HG02970 (cell line): ENCODE measurements at regions not wholly inside any gene's neighbourhood (a gene's known extent, or its start where the extent isn't known, plus 50 kb on each side); places are given as distances from the start of the nearest gene placed in this dataset.

Experiments
- ATAC-seq: cut with Tn5 transposase; IDR thresholded peaks from one replicate; pipeline ENCODE4 v1.9.1; 2021; ENCODE audit warnings: mild to moderate bottlenecking, moderate library complexity, moderate number of reproducible peaks; ENCODE audit not compliant: unreplicated experiment, low FRiP score

DNA sequence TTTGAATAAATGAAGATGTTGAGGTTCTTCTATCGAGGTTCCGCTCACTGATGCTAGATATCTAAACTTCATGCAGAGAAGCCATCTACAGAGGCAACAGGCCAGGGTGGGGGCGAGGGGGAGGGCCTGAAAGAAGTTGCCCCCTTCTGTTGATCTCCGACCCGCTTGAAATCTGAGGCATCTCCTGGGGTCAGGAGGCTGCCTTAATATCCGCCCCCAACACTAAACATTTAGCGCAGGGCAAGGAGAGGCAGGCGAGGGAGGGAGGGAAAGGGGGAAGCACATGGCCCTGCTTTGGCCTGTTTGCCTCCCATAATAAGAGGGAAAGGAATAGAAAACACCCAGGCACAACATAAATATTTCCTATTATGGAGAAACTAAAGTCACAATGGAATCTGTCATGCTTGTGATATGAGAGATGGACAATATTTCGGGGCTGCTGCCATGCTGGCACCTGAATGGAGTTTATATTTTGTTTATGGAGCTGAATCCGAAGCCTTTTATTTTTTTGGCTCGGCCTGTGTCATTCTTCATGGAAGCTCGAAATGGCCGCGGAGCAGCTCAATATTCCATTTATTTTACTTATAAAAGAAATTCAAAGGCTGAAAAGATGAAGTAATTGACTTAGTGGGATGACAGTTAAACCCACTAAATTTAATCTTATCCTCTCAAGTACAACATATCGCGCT, 221.1 kb downstream of the INSIG2 start:
- no peak for ATAC-seq

DNA sequence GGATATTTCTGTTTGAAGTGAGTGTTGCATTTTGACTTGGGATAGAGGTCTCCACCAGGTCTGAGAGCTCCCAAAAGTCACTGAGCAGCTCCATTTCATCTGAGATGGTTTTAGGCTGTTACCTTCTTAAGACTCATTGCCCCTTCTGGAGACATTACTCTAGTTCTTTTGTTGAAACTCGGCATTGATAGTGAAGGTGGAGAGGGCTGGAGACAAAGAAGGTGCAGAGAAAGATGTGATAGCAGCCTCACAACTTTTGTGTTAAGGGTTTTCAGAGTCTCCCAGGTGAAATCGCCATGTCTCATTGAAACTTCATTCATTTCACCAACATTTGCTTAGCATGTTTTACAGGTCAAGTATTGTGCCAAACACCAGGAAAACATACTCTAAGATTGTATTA, 219.6 kb downstream of the INSIG2 start:
- no peak for ATAC-seq

DNA sequence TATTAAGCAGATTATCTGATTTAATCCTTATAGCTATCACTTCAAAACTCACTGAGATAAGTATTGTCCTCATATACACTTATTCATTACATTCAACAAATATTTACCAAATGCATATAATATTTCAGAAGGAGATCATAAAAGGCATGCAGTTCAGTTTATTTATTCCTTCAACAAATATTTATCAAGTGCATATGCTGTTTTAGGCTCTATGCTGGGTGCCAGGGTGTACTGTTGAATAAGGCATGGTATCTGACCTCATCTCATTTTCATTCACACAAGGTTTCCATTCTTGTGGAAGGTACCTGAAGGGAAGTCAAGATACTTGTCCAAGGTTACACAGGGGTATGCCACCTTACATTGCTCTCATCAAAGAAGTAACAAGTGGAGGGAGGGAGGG, 213.0 kb downstream of the INSIG2 start:
- ATAC-seq: no peak

DNA sequence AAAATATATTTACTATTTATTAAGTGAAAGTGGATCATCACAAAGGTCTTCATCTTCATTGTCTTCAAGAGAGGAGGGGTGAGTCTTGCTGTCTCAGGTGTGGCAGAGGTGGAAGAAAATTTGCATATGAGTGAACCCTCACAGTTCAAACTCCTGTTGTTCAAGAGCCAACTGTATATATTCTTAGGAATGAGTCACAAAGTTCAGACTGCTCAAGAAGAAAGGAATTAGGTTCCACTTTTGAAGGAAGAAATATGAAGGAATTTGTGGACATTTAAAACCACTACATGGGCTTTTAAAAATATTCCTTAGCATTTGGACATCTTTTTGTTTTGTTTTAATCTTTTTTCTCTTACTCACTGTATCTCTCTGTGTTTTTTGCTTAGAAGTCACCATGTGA, 212.6 kb downstream of the INSIG2 start:
- no peak for ATAC-seq

DNA sequence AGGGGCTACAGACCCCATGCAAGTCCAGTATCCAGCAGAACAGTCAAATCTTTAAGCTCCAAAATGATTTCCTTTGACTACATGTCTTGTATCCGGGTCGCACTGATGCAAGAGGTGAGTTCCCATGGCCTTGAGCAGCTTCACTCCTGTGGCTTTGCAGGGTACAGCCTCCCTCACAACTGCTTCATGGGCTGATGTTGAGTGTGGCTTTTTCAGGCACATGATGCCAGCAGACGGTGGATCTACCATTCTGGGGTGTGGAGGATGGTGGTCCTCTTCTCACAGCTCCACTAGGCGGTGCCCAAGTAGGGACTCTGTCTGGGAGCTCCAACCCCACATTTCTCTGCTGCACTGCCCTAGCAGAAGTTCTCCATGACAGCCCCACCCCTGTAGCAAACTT, 208.4 kb downstream of the INSIG2 start:
- no peak for ATAC-seq

DNA sequence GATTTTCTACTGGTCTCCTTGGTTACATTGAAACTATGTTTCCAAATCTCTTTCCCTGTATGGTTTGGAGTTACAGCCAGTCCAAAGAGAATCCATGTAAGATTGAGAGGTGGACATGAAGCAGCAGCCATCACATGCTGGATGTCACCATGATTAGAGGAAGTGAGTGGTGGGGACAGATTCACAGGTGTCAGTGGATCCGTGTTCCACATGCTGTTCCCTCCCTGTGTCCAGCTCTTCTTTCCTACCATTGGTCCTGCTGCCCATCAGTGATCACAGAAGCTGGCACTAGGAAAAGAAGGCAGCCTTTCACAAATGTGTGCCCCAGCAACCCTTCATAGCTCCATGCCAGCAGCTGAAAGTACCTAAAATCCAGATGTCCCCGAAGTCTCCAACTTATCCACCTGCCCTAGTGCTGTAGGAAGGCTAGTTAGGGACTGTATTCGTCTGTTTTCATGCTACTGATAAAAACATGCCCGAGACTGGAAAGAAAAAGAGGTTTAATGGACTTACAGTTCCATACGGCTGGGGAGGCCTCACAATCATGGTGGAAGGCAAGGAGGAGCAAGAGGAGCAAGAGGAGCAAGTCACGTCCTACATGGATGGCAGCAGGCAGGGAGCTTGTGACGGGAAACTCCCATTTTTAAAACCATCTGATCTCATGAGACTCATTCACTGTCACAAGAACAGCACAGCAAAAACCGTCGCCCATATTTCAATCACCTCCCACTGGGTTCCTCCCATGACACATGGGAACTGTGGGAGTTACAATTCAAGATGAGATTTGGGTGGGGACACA, 207.5 kb downstream of the INSIG2 start:
- ATAC-seq: no peak

DNA sequence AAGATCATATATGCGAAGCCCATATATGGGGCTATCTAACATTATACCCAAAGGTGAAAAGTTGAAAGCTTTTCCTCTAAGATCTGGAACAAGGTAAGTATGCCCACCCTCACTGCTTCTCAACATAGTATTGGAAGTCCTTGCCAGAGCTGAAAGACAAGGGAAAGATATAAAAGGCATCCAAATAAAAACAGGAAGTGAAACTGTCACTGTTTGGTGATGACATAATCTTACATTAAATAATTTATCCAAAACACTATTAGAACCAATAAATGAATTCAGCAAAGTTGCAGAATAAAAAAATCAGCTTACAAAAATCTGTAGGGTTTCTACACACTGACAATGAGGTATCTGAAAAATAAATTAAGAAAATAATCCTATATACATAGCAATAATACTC, 205.8 kb downstream of the INSIG2 start:
- ATAC-seq: no peak

DNA sequence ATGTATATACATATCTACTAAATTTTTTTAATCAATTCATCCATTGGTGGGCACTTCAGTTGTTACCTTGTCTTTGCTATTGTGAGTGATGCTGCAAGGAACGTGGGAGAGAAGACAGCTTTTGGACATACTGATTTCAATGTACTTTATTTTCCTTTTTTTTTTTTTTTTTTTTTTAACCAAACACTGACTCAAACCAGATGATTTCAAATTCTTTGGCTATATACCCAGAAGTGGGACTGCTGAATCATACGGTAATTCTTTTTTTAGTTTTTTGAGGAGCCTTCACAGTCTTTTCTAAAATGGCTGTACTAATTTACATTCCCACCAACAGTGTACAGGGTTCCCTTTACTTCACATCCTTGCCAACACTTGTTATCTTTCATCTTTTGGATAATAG, 204.7 kb downstream of the INSIG2 start:
- ATAC-seq: no peak

DNA sequence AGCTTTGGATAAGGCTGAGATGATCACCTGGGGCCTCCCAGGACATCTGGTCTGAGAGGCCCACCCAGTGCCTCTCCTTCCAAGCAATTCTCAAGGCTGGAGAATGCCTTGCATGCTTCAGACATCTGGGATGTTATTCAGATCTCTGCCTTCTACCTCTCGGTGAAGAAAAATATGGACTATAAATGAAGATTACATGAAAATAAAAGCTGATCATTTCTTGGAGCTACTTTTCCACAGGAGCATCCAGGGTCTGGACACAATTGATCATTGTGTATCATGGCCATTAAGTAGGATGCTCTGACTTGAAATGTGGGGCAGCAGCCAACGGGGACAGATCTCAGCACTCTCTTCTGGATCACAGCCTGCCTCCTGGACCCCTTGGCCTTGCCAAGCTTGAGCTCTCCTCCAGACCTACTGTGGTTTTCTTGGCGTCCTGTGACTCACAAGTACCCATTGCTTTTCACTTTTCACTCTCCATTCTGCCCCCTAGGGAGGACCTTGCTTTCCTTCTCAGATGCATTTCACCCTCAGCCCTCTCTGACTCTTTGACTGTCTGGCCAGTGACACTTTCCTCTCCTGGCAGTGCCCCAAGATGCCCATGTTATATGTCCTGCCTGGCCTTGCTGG, 203.1 kb downstream of the INSIG2 start:
- no peak for ATAC-seq

DNA sequence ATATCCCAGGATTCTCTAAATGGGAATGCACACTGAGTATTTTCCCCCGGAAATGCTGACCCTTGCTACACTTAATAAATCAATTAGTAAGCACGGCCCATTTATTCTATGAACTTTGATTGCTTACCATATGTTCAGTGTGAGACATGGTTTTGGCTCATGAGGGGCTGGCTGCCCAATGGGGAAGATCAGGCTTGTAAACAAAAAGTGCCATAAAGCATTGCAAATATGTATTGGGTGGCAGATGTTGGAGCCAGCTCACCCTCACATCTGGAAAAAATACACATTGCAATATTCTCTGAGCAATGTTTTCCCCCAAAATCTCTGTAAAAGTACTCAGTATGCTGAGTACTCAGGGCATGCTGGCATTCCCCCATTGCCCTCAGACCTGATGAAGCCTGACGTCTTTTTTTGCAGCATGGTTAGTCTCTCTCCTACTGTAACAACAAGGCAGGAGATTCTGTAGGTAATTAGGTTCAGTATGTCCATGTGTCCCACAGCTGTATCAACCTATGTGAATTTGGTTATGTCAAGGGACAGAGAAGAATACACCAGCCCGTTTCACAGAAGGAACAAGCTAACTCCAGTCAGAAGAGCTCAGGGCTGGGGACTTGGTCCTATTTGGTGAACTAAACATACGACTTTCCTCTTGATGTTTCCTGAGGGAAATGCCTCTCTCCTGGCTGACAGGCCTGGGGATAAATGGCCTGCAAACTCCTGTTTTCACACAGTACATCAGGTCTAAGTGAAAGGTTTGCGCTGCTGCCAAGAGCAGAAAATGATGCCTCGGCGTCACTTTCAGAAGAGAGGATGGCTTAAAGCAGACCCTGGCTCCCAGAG, 202.4 kb downstream of the INSIG2 start:
- ATAC-seq: no peak

DNA sequence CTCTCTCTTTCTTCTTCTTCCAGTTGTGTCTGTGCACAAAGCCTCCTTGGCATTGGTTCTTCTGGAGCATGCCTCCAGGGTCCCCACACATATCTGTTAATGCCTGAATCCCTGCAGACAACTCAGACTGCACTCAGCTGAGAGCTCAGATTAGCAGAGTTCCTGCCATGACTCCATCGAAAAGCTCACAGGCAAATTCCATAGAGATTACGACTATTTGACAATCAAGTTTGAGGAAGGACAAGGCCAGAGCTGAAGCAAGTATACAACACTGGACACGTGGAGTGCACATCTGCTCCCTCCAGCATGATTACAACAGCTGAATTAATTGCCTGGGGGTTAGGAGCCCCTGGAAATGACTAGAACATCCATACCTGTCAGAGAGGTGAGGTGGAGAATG, 190.7 kb downstream of the INSIG2 start:
- no peak for ATAC-seq

DNA sequence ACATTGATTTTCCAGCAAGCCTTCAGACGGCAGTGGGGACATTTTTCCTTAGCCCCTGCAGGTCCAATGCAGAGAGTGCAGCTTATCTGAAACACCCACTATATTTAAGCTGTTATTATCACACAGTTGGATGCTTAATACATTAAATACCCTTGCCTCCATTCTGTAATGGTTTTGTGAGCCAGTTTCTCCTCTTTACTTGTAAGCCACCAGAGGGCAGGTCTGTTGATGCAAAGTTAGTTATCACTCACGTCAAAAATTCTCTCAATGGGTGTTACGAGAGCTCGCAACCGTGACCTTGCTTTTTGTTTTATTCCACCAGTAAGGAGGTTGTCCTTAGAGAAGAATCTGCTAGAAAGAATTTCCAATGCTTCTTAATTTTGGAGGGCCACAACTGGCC, 189.8 kb downstream of the INSIG2 start:
- ATAC-seq: no peak

DNA sequence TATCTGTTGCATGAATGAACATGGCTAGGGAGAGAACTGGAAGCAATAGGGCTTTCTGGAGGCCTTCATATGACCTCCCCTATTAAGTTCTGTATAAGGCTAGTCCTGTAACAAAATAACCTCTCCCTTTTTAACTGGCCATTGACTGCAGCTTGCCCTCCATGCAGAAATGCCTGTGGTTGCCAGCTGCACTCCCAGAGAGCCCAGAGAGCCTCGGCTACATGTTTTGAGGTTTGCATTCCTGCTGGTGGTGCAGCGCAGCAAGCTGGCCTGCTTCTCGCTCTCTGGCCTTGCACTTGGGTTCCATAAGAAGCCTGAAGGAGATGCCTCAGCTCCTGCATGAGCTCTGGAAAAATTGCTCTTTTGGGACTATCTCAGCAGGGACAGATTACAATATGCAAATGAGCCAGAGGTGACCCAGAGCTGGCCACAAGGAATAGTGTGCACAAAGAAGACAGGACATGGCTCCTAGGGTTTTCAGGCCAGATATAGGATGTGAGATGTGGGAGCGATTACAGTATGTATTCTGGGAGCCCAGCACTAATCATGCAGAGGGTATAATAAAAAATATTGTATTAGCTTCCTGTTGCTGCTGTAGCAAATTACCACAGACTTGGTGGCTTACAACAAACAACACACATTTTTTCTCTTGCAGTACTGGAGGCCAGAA, 186.7 kb downstream of the INSIG2 start:
- no peak for ATAC-seq

DNA sequence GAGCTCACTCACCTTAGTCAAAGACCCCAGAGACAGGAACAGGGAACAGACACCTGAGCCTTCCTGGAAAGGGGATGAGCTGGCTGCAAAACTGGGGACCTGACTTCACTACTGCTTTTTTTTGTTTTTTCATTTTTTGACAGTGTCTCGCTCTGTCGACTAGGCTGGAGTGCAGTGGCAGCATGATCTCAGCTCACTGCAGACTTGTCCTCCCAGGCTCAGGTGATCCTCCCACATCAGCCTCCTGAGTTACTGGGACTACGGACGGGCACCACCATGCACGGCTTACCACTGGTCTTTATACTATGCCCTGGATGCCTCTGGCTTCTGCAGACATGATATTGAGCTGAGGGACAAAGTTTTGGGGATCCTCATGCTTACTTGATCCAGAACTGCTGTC, 184.1 kb downstream of the INSIG2 start:
- no peak for ATAC-seq

DNA sequence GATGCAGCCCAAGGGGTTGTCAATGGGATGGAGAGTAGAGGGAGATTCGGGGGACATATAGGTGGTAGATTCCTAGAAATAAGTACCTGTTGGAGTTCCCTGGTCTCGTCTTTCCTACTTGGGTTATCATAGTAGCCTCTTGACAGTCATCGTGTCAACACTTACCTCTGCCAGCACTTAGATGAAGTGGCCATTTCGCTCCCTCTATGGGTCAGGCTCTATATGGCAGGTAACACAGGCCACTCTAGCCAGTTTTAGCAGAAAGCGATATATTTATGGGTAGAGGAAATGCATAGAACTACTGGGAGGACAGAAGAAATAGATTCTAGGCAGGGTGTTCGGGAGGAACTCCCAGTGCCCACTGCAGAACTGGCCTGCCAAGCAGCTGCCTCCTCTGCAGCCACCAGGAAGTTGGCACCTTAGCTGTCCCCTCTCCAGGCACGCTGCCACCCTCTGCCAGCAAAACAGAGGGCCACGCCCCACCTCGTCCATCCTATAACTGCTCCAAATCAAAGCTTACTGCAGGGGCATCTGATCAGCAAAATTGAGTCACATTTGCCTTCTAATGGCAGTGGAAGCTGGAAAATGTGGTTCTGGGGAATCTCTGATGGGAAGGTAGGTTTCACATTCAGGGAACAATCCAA, 181.3 kb downstream of the INSIG2 start:
- no peak for ATAC-seq

DNA sequence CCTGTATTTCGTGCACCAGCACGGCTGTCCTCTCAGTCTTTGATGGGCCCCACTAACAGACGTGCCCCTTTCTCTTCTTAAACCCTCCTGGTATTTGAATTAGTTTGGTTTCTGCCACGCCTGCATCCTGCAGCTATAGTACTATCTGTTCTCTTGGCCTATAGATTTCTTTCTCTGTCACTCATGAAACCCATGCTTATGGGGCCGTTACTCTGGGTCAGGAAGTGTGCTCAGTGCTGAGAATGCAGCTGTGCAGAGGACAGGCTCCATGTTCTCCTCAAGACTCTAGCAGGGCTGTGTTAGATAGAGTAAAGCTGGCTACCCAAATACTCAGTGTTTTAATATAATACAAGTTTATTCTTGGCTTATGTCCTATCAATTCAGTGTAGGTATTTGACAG, 180.0 kb downstream of the INSIG2 start:
- ATAC-seq: no peak

DNA sequence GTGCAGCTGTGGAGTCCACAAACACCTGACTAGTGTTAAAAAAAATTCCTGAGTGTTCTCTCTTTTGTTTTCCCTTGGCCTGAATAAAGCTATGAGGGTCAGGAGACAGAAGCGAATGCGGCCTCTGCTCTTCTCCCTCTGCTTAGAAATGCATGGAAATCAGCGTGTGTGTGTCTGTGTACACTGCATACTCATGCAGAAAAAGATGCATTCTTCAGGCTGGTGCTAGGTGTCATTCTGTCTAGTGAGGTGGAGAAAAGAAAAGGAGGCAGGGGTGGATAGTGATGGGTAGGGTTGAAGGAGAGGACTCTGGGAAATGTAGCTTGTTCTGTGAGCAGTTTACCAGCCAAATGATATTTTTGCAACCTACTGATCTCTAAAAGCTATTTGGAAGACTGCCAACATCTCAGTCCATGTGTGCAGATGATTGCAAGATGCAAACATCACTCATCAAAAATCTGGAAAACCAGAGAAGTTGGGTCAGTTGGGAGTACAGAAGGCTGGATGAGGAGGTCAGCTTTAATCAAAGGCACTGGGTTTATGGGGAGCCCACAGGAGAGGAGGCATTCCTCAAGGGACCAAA, 177.7 kb downstream of the INSIG2 start:
- no peak for ATAC-seq

DNA sequence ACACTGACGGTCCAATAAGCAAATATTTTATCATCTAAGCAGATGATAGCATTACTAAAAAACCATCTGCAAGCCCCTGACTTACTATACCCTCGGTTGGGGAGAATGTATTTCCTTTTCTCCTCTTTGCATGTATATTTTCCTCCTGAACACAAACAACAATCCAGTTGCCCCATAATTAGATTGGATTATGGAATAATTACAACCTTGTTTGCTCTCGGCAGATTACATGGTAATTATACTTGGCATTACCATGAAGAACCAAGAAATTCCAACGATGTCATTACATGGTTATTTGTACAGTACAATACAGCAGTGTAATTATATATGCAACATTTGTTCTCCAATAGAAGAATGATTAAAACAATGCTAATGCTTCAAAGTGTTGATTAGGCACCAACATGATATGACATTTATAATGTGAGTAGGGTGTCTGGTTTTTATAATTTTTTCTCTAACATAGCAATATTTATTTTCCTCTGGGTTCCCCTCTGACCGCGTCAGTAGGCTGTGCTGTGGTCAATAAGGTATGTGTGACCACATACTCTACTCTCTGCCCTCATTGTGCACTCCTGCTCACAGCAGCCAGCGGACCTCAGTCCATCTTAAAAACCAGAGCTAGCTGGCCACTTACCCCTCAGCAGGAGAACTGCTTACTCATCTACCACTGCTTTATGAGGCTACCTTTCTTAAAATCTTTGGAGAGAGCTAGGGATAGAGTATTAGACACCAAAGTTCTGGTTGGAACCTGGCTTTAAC, 176.1 kb downstream of the INSIG2 start:
- no peak for ATAC-seq

DNA sequence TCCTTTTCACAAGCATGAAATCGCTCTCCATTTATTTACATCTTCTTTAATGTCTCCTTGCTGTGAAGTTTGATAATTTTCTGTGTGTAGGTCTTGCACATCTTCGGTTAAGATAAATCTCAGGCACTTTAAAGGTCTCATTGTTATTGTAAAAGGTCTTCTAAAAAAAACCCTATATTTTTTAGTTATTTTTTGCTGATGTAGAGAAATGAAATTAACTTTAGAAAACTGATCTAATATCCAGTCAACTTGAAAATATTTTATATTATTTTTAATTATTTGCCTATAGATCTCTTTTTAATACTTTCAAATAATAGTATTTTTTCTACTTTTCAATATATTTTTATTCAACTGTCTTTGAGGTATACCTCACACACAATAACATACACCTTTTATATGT, 169.4 kb downstream of the INSIG2 start:
- ATAC-seq: no peak
